ENCODE measurements at regions not wholly inside any gene's neighbourhood (a gene's known extent, or its start where the extent isn't known, plus 50 kb on each side); places are given as distances from the start of the nearest gene placed in this dataset.

DNA sequence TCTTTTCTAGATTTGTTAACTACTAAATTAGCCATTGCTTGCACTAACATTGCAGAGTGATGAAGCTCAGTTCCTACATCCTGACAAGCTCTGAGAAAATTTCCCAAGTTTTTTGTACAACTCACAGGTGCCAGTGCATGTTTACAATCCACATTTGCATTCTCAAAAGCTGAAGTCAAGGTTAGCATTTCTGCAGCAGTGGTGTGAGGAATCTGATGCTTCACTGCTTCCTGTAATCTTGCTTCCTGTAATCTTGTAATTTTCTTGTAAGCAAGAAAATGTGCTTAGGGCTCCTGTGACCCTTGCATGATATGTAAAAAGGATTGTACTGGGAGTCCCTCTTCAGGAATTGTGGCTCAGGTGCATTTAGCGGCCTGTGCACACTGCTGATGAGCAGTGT lies 207.4 kb upstream of the CXCL13 start:
- TF ChIP-seq, protein P1, sequence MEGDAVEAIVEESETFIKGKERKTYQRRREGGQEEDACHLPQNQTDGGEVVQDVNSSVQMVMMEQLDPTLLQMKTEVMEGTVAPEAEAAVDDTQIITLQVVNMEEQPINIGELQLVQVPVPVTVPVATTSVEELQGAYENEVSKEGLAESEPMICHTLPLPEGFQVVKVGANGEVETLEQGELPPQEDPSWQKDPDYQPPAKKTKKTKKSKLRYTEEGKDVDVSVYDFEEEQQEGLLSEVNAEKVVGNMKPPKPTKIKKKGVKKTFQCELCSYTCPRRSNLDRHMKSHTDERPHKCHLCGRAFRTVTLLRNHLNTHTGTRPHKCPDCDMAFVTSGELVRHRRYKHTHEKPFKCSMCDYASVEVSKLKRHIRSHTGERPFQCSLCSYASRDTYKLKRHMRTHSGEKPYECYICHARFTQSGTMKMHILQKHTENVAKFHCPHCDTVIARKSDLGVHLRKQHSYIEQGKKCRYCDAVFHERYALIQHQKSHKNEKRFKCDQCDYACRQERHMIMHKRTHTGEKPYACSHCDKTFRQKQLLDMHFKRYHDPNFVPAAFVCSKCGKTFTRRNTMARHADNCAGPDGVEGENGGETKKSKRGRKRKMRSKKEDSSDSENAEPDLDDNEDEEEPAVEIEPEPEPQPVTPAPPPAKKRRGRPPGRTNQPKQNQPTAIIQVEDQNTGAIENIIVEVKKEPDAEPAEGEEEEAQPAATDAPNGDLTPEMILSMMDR (IDR thresholded peaks at IDR 0.05; ENCODE audit: low read depth, low read length): no peak
- DNase-seq (ENCODE audit: extremely low read depth, low read depth): no peak

DNA sequence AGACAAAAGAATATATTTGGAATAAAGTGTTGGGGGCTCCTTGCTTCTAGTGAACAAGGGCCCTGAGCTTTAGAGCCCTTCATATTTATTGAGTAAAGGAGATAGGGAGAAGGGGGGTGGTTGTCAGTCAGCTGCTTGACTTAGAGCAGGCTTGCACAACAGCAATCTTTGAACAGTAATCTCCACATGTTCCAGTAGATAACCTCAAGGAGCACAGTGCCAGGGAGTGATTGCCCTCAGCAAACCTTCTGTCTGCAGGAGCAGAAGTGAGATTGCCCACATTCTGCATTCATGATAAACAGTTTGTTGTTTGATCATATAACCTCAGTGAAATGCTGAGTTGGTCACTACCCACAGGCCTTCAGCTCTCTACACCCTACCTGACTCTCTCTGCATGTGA lies 205.8 kb upstream of the CXCL13 start:
- DNase-seq (ENCODE audit: extremely low read depth, low read depth): no peak

DNA sequence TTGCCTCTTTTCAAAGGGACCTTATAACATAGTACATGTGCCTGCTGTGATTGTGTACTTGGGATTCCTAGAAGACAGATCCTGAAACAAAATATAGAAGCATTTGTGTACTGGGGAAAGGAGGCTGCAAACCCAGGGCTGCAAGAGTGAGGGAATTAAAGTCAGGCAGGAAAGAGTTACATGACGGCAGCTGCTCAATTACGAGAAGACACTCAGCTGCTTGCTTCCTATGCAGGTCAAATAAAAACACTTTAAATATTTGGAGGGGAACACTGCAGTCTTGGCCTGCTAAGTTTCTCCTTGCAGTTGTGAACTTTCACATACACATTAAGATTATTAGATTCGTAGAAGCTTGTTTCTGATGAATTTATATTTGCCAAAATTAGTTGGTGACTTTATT lies 191.9 kb upstream of the CXCL13 start:
- no peak for DNase-seq (ENCODE audit: extremely low read depth, low read depth)

More for the DNA sequence above, 205.8 kb upstream of the CXCL13 start:
- TF ChIP-seq, protein P1 (IDR thresholded peaks at IDR 0.05; ENCODE audit: low read depth, low read length): no peak

DNA sequence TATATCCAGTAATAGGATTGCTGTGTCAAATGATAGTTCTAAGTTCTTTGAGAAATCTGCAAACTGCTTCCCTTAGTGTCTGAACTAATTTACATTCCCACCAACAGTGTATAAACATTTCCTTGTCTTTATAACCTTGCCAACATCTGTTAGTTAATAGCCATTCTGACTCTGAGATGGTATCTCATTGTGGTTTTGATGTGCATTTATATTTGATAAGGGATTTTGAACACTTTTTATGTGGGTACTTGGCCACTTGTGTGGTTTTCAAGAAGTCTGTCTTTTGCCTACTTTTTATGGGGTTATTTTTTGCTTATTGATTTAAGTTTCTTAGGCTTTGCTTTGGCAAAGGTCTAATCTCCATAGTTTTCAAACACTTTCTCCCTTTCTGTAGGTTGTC lies 189.9 kb upstream of the CXCL13 start:
- TF ChIP-seq, protein P1 (IDR thresholded peaks at IDR 0.05; ENCODE audit: low read depth, low read length): no peak
- no peak for DNase-seq (ENCODE audit: extremely low read depth, low read depth)

More for the DNA sequence above, 191.9 kb upstream of the CXCL13 start:
- TF ChIP-seq, protein P1 (IDR thresholded peaks at IDR 0.05; ENCODE audit: low read depth, low read length): no peak

DNA sequence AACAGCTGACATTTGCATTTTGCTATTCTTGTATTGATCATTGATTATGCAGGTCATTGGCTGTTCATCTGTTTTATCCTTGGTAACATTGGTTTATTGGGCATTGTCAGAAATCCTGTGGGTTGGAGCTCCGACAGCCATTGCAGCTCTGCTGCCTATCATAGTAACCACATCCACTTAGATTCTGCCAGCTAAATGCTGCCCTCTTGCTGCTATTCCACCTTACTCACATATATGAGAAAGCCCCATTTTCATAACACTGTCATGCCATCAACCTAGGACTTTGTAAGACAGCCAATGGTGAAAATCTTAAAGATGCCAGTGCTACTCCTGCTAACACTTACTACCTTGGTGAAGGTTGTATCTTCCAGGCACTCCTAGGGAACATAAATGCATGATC lies 187.3 kb upstream of the CXCL13 start:
- TF ChIP-seq, protein P1 (IDR thresholded peaks at IDR 0.05; ENCODE audit: low read depth, low read length): peak; percentile 6
- no peak for DNase-seq (ENCODE audit: extremely low read depth, low read depth)

DNA sequence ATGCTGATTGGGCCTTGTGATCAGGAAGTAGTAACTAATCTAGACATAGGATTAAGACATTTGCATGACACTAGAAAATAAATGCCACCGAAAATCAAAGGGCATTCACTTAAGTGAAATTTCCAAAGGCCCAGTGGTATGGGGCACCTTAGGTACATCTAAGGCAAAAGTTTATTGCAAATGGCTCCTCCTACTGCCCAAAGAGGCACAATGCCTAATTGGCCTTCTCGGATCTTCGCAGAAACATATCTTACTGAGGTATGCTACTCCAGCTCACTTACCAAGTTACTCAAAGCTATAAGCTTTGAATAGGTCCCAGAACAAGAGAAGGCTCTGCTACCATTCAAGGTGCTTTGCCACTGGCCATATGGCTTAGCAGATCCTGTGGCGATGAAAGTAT lies 174.8 kb upstream of the CXCL13 start:
- DNase-seq (ENCODE audit: extremely low read depth, low read depth): no peak
- TF ChIP-seq, protein P1 (IDR thresholded peaks at IDR 0.05; ENCODE audit: low read depth, low read length): no peak

DNA sequence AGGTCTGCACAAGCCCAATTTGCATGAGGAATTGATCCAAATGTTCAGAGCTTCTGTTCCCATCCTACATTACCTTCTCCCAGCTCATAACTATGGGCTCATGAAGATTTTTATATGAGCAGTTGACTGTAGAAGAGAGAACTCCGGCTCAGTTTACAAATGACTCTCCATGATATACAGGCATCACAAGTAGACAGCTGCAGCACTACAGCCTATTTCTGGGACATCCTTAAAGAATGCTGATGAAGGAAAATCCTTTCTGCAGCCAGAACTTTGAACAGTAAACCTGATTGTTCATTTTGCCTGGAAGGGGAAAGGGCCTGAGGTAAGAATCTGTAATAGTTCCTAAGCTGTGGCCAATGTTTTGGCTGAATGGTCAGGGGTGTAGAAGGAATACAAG lies 174.1 kb upstream of the CXCL13 start:
- no peak for DNase-seq (ENCODE audit: extremely low read depth, low read depth)
- TF ChIP-seq, protein P1 (IDR thresholded peaks at IDR 0.05; ENCODE audit: low read depth, low read length): no peak
